Endothelial cell of umbilical vein (primary cell): ENCODE measurements at regions not wholly inside any gene's neighbourhood (a gene's known extent, or its start where the extent isn't known, plus 50 kb on each side); places are given as distances from the start of the nearest gene placed in this dataset.

Experiments used
- BruUV-seq: library from RNA; stranded (reverse); fragments of 400-500 nt; replicated peaks from 2 replicates; lab custom pipeline; 2021; lab: Mats Ljungman, UMichigan
- CTCF ChIA-PET: fragments of 300-600, 350-600 bp; sonication (Branson Sonifier 250); formaldehyde crosslinking; loops from one replicate; lab custom pipeline; 2021; ENCODE audit warnings: antibody characterized with exemption, inconsistent platforms; lab: Charles Lee
- POLR2A ChIA-PET: fragments of 300-600, 350-600 bp; sonication (Branson Sonifier 250); formaldehyde crosslinking; loops from one replicate; lab custom pipeline; 2021; ENCODE audit warnings: antibody characterized with exemption, inconsistent platforms; lab: Charles Lee
- DNase-seq: peaks from one replicate; pipeline ENCODE4 v3.0.0-alpha.2; 2011; ENCODE audit warnings: low read depth, low spot score
- FAIRE-seq: peaks from 2 replicates; lab custom pipeline; 2011; peaks lifted over from hg19 to GRCh38; lab: Jason Lieb, UNC
- H2AFZ ChIP-seq: 2 replicates; pipeline ENCODE4 v1.6.0; 2012; ENCODE audit warnings: low read depth, low read length, control low read depth, inconsistent platforms
- H3K27ac ChIP-seq: 2 replicates; pipeline ENCODE4 v1.5.1; 2011; ENCODE audit warnings: low read depth, mild to moderate bottlenecking, control low read depth, low read length, moderate library complexity; ENCODE audit not compliant: insufficient read depth
- H3K27me3 ChIP-seq, 2 experiments: 2 replicates each; pipeline versions ENCODE4 v1.6.0 to v1.6.1; 2011; ENCODE audit warnings: low read length in 2 of 2, mixed read lengths in 1 of 2; ENCODE audit not compliant: control insufficient read depth in 2 of 2, insufficient read depth in 2 of 2
- H3K36me3 ChIP-seq, 2 experiments: 2 replicates in 1 of 2; 3 replicates in 1 of 2; pipeline ENCODE4 v1.5.1; 2011; ENCODE audit warnings: low read length in 2 of 2, mild to moderate bottlenecking in 1 of 2, moderate library complexity in 1 of 2; ENCODE audit not compliant: control insufficient read depth in 2 of 2, insufficient read depth in 2 of 2; ENCODE audit errors: extremely low read depth in 1 of 2
- H3K4me1 ChIP-seq: 3 replicates; pipeline ENCODE4 v1.5.1; 2011; ENCODE audit warnings: mild to moderate bottlenecking, low read length; ENCODE audit not compliant: control insufficient read depth, insufficient read depth; ENCODE audit errors: extremely low read depth
- H3K4me2 ChIP-seq: 2 replicates; pipeline ENCODE4 v1.6.1; 2011; ENCODE audit warnings: low read length, control low read depth, mixed read lengths; ENCODE audit not compliant: insufficient read depth
- H3K4me3 ChIP-seq, 3 experiments: fragments of 200-600 bp in 1 of 3; sonication (generic), shearing (Covaris generic) in 1 of 3; replicated peaks in 1 of 3; 2 replicates each; pipeline ENCODE4 v1.5.1; 2011 to 2016; ENCODE audit warnings: control low read depth in 3 of 3, low read length in 3 of 3, mild to moderate bottlenecking in 2 of 3, inconsistent platforms in 1 of 3, low read depth in 1 of 3, moderate library complexity in 1 of 3; ENCODE audit not compliant: insufficient read depth in 1 of 3
- H3K79me2 ChIP-seq: 2 replicates; pipeline ENCODE4 v1.6.0; 2012; ENCODE audit warnings: low read length, inconsistent platforms; ENCODE audit not compliant: control insufficient read depth, insufficient read depth
- H3K9ac ChIP-seq: replicated peaks from 2 replicates; pipeline ENCODE3; 2011; ENCODE audit warnings: low read length, control low read depth; ENCODE audit not compliant: insufficient read depth; ENCODE audit errors: extremely low read depth
- H3K9me1 ChIP-seq: replicated peaks from 3 replicates; pipeline ENCODE4 v1.6.0; 2011; ENCODE audit warnings: mild to moderate bottlenecking, low read length; ENCODE audit not compliant: control insufficient read depth, insufficient read depth; ENCODE audit errors: extremely low read depth
- H3K9me3 ChIP-seq: replicated peaks from 2 replicates; pipeline ENCODE4 v1.5.1; 2012; ENCODE audit warnings: low read length, inconsistent platforms; ENCODE audit not compliant: control insufficient read depth, insufficient read depth
- H4K20me1 ChIP-seq: replicated peaks from 2 replicates; pipeline ENCODE3; 2011; ENCODE audit warnings: mild to moderate bottlenecking, low read length; ENCODE audit not compliant: control insufficient read depth, insufficient read depth; ENCODE audit errors: extremely low read depth
- MAX ChIP-seq: IDR thresholded peaks from 2 replicates; pipeline ENCODE4 v1.6.1; 2011; ENCODE audit not compliant: insufficient read depth, insufficient read length
- MYC ChIP-seq: IDR thresholded peaks from one replicate; pipeline ENCODE4 v1.6.1; 2011; ENCODE audit warnings: mild to moderate bottlenecking, low read depth, low read length
- POLR2A ChIP-seq: IDR thresholded peaks from 2 replicates; pipeline ENCODE4 v1.6.1; 2012; ENCODE audit warnings: low read depth, mild to moderate bottlenecking, control low read depth, low read length
- POLR2AphosphoS5 ChIP-seq: IDR thresholded peaks from 2 replicates; pipeline ENCODE4 v1.6.1; 2012; ENCODE audit warnings: low read depth, mild to moderate bottlenecking, control low read depth, low read length, moderate library complexity; ENCODE audit not compliant: insufficient read depth
- dilution Hi-C: fragments of 300-500 bp; cut with MboI; formaldehyde crosslinking; loops from one replicate; pipeline ENCODE4 v1.15.0; 2019; ENCODE audit warnings: low sequenced_read_pairs; ENCODE audit not compliant: extremely low pct_ligation_motif_present
- intact Hi-C: fragments of 100-400 bp; cut with micrococcal nuclease; formaldehyde crosslinking; loops from one replicate; pipeline ENCODE4 v1.10.0; 2022

GRCh38 chr7:4552985-4553384 lies 129.1 kb upstream of the FOXK1 start:
- Histone ChIP-seq H3K4me2 (no peak overlapping the region), H3K27me3 (no peaks in the 10 kb centered on the region), H3K9me1 (no peaks in the 10 kb centered on the region), H3K4me1 (no peaks in the 10 kb centered on the region), H3K9ac (no peak overlapping the region), H2AFZ (no peak overlapping the region), H3K79me2 (no peaks in the 10 kb centered on the region), H4K20me1 (no peaks in the 10 kb centered on the region), H3K27ac (no peak overlapping the region), H3K4me3 (no peak overlapping the region), H3K36me3 (no peaks in the 10 kb centered on the region), H3K9me3 (no peaks in the 10 kb centered on the region)
- BruUV-seq: no TSS peak
- FAIRE-seq (no peak), DNase-seq (no peak)
- dilution Hi-C loops: no loop called here
- intact Hi-C loops: no loop called here
- ChIA-PET POLR2A (no interaction called here), CTCF (no interaction called here)
- TF ChIP-seq MYC: no peak
- no peak for TF ChIP-seq POLR2AphosphoS5

DNA sequence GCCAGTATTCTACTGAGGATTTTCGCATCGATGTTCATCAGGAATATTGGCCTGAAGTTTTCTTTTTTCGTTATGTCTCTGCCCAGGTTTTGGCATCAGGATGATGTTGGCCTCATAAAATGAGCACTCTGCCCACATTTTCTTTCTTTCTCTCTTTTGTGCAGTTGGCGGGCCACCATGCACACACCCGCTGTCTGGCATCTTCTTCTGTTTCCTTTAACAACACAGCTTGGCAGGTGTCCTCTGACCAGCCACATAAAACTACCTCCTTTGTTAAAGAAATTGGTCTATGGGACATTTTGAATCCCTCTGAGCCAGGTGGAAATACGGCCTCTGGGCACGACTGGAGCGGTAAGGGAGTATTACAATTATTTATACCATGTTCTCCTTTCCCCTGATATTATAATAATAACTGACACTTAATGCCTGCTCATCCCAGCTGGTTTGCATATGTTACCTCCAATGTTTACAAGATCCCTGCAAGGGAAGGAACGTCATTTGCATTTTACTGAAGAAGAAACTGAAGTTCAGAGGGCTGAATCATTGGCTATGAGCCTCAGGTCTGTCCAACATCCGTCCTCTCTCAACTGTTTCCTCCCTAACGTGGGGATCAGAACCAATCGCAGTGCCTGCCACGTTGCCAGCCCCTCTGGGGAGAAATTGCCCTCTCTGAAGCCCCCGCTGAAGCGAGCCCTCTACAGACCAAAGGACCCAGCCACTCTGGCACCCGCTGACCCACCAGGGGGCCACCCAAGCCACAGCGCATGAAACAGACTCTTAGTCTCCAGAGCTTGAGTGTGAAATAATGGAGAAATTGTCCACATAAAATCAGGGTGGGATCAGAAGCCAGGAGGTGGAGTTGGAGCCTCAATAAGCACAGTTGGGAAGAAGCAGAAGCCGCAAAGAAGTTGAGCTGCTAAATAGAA lies 125.0 kb upstream of the FOXK1 start:
- Histone ChIP-seq H3K9me1 (no peaks in the 10 kb centered on the region), H3K36me3 (no peaks in the 10 kb centered on the region), H3K79me2 (no peaks in the 10 kb centered on the region), H3K4me1 (no peaks in the 10 kb centered on the region), H3K27ac (no peak overlapping the region), H3K27me3 (no peaks in the 10 kb centered on the region), H2AFZ (no peak overlapping the region), H3K4me3 (no peak overlapping the region), H4K20me1 (no peaks in the 10 kb centered on the region), H3K9ac (no peak overlapping the region), H3K9me3 (no peaks in the 10 kb centered on the region), H3K4me2 (no peak overlapping the region)
- ChIA-PET CTCF (no interaction called here), POLR2A (no interaction called here)
- dilution Hi-C loops (no loop called here), intact Hi-C loops (no loop called here)
- DNase-seq (no peak), FAIRE-seq (no peak)
- BruUV-seq: no TSS peak
- TF ChIP-seq POLR2A (no peak), MAX (no peak), MYC (no peak)
